ENCODE measurements at regions not wholly inside any gene's neighbourhood (a gene's known extent, or its start where the extent isn't known, plus 50 kb on each side); places are given as distances from the start of the nearest gene placed in this dataset.

- Mint-ChIP-seq H3K4me1 (peaks cover 15% of the 10 kb centered on the region), H3K36me3 (no peaks in the 10 kb centered on the region), H3K9me3 (peaks cover 0 to 12% (median 3%) of the 10 kb centered on the region in 7 donors), H3K27ac (no peak overlapping the region), H3K27me3 (ENCODE audit: low read depth in 3 of 3) (peaks cover 0 to 2% (median 1%) of the 10 kb centered on the region in 3 donors), H3K4me3 (no peak overlapping the region)
- TF ChIP-seq CTCF (IDR thresholded peaks at IDR 0.05): no peak
- intact Hi-C loops (cut with micrococcal nuclease): no loop called here
- Histone ChIP-seq H3K79me2 (ENCODE audit: insufficient read depth, low read length) (no peaks in the 10 kb centered on the region), H2AFZ (ENCODE audit: insufficient read depth, low read depth, low read length, poor library complexity, severe bottlenecking) (no peak overlapping the region), H3K9me3 (replicated peaks in 1 of 2; ENCODE audit: control insufficient read depth in 1 of 2, insufficient read depth in 1 of 2, low read length in 2 of 2) (peaks cover 0 to 3% of the 10 kb centered on the region in 2 donors), H3K27ac (ENCODE audit: low read depth in 1 of 2, low read length in 2 of 2) (no peak overlapping the region), H3K4me2 (replicated peaks; ENCODE audit: extremely low read depth, low read length, poor library complexity, severe bottlenecking) (no peak overlapping the region), H3K9ac (ENCODE audit: insufficient read depth, low read length, poor library complexity, severe bottlenecking) (no peak overlapping the region), H3K4me1 (ENCODE audit: control insufficient read depth in 1 of 2, insufficient read depth in 2 of 2, low read length in 2 of 2) (peaks cover 11 to 16% of the 10 kb centered on the region in 2 donors), H4K20me1 (ENCODE audit: insufficient read depth, low read length) (no peaks in the 10 kb centered on the region), H3K4me3 (replicated peaks in 1 of 3; ENCODE audit: low read depth in 2 of 3, low read length in 3 of 3) (no peak overlapping the region), H3K36me3 (replicated peaks in 1 of 2; ENCODE audit: control insufficient read depth in 1 of 2, insufficient read depth in 2 of 2, low read length in 2 of 2) (no peaks in the 10 kb centered on the region), H3K27me3 (ENCODE audit: control insufficient read depth in 2 of 2, insufficient read depth in 2 of 2, low read length in 2 of 2) (no peaks in the 10 kb centered on the region)
- DNase-seq: no peak
Observed at GRCh38 chr1:25079048-25079447, 149.0 kb upstream of the RUNX3 start.

- Mint-ChIP-seq H3K27ac (peak overlapping the region in 1 of 7 donors; percentile 1), H3K27me3 (ENCODE audit: low read depth in 3 of 3) (peaks cover 0 to 5% (median 0%) of the 10 kb centered on the region in 3 donors), H3K36me3 (no peaks in the 10 kb centered on the region), H3K9me3 (peaks cover 0 to 12% (median 3%) of the 10 kb centered on the region in 7 donors), H3K4me1 (no peaks in the 10 kb centered on the region), H3K4me3 (no peak overlapping the region)
- Histone ChIP-seq H3K4me2 (replicated peaks; ENCODE audit: extremely low read depth, low read length, poor library complexity, severe bottlenecking) (no peak overlapping the region), H3K36me3 (replicated peaks in 1 of 2; ENCODE audit: control insufficient read depth in 1 of 2, insufficient read depth in 2 of 2, low read length in 2 of 2) (no peaks in the 10 kb centered on the region), H3K27me3 (ENCODE audit: control insufficient read depth in 2 of 2, insufficient read depth in 2 of 2, low read length in 2 of 2) (no peaks in the 10 kb centered on the region), H2AFZ (ENCODE audit: insufficient read depth, low read depth, low read length, poor library complexity, severe bottlenecking) (no peak overlapping the region), H3K27ac (ENCODE audit: low read depth in 1 of 2, low read length in 2 of 2) (no peak overlapping the region), H3K4me3 (replicated peaks in 1 of 3; ENCODE audit: low read depth in 2 of 3, low read length in 3 of 3) (no peak overlapping the region), H4K20me1 (ENCODE audit: insufficient read depth, low read length) (no peaks in the 10 kb centered on the region), H3K9me3 (replicated peaks in 1 of 2; ENCODE audit: control insufficient read depth in 1 of 2, insufficient read depth in 1 of 2, low read length in 2 of 2) (peaks cover 0 to 3% of the 10 kb centered on the region in 2 donors), H3K79me2 (ENCODE audit: insufficient read depth, low read length) (no peaks in the 10 kb centered on the region), H3K4me1 (ENCODE audit: control insufficient read depth in 1 of 2, insufficient read depth in 2 of 2, low read length in 2 of 2) (no peaks in the 10 kb centered on the region), H3K9ac (ENCODE audit: insufficient read depth, low read length, poor library complexity, severe bottlenecking) (no peak overlapping the region)
- intact Hi-C loops (cut with micrococcal nuclease): no loop called here
- no peak for DNase-seq
- WGBS (ENCODE audit: insufficient coverage): 75% methylated on average over 6 of the region's 13 CpGs
- TF ChIP-seq CTCF (IDR thresholded peaks at IDR 0.05): no peak
Observed at GRCh38 chr1:25074351-25075227, 144.5 kb upstream of the RUNX3 start.
